CD14-positive monocyte (primary cell): ENCODE measurements at regions not wholly inside any gene's neighbourhood (a gene's known extent, or its start where the extent isn't known, plus 50 kb on each side); places are given as distances from the start of the nearest gene placed in this dataset.

Experiments used
- DNase-seq, 3 donors: peaks; one replicate each; pipeline ENCODE4 v3.0.0-alpha.2; 2011 to 2022
- H2AFZ ChIP-seq: 2 replicates; pipeline ENCODE4 v1.6.0; 2012; ENCODE audit warnings: mild to moderate bottlenecking, low read depth, low read length, inconsistent platforms; ENCODE audit not compliant: insufficient read depth, poor library complexity, severe bottlenecking
- H3K27ac ChIP-seq, 2 donors: 1 replicate in 1 of 2; 2 replicates in 1 of 2; pipeline ENCODE4 v1.5.1; 2012 to 2013; ENCODE audit warnings: low read length in 2 of 2, control low read depth in 1 of 2, inconsistent platforms in 1 of 2, low read depth in 1 of 2, mild to moderate bottlenecking in 1 of 2
- H3K27me3 ChIP-seq, 2 donors: one replicate each; pipeline versions ENCODE4 v1.6.0 to v1.6.1; 2011 to 2013; ENCODE audit warnings: low read length in 2 of 2; ENCODE audit not compliant: control insufficient read depth in 2 of 2, insufficient read depth in 2 of 2
- H3K36me3 ChIP-seq, 2 donors: replicated peaks in 1 of 2; 1 replicate in 1 of 2; 2 replicates in 1 of 2; pipeline versions ENCODE4 v1.5.1 to v1.6.1; 2012 to 2013; ENCODE audit warnings: low read length in 2 of 2, control low read depth in 1 of 2, inconsistent platforms in 1 of 2, mild to moderate bottlenecking in 1 of 2; ENCODE audit not compliant: insufficient read depth in 2 of 2, control insufficient read depth in 1 of 2
- H3K4me1 ChIP-seq, 2 donors: 1 replicate in 1 of 2; 2 replicates in 1 of 2; pipeline versions ENCODE4 v1.5.1 to v1.6.1; 2012 to 2013; ENCODE audit warnings: low read length in 2 of 2, control low read depth in 1 of 2, inconsistent platforms in 1 of 2, mild to moderate bottlenecking in 1 of 2, moderate library complexity in 1 of 2; ENCODE audit not compliant: insufficient read depth in 2 of 2, control insufficient read depth in 1 of 2
- H3K4me2 ChIP-seq: replicated peaks from 2 replicates; pipeline ENCODE3; 2012; ENCODE audit warnings: low read length, moderate library complexity, mild to moderate bottlenecking; ENCODE audit not compliant: poor library complexity, severe bottlenecking; ENCODE audit errors: extremely low read depth
- H3K4me3 ChIP-seq, 3 experiments: fragments of 200-600 bp in 1 of 3; sonication (generic) in 1 of 3; replicated peaks in 1 of 3; 1 replicate in 2 of 3; 2 replicates in 1 of 3; pipeline ENCODE4 v1.5.1; 2011 to 2013; ENCODE audit warnings: low read length in 3 of 3, mild to moderate bottlenecking in 3 of 3, control low read depth in 2 of 3, low read depth in 2 of 3, inconsistent platforms in 1 of 3, moderate library complexity in 1 of 3
- H3K79me2 ChIP-seq: 2 replicates; pipeline ENCODE4 v1.6.0; 2012; ENCODE audit warnings: mild to moderate bottlenecking, control low read depth, inconsistent platforms, low read length, moderate library complexity; ENCODE audit not compliant: insufficient read depth
- H3K9ac ChIP-seq: 2 replicates; pipeline ENCODE4 v1.6.0; 2017; ENCODE audit warnings: low read length, mild to moderate bottlenecking; ENCODE audit not compliant: insufficient read depth, poor library complexity, severe bottlenecking
- H3K9me3 ChIP-seq, 2 donors: replicated peaks in 1 of 2; 1 replicate in 1 of 2; 2 replicates in 1 of 2; pipeline versions ENCODE4 v1.5.1 to v1.6.1; 2012 to 2013; ENCODE audit warnings: low read length in 2 of 2, control low read depth in 1 of 2; ENCODE audit not compliant: control insufficient read depth in 1 of 2, insufficient read depth in 1 of 2
- H4K20me1 ChIP-seq: 2 replicates; pipeline ENCODE4 v1.6.0; 2012; ENCODE audit warnings: mild to moderate bottlenecking, low read length, control low read depth, moderate library complexity; ENCODE audit not compliant: insufficient read depth
- H3K27ac Mint-ChIP-seq, 7 donors: one replicate each; pipeline ENCODE4 v1.8.0; 2020; ENCODE audit warnings: mild to moderate bottlenecking in 7 of 7, mixed read lengths in 7 of 7, moderate library complexity in 6 of 7, inconsistent platforms in 2 of 7
- H3K27me3 Mint-ChIP-seq, 3 donors: one replicate each; pipeline ENCODE4 v1.8.0; 2021 to 2022; ENCODE audit warnings: low read depth in 3 of 3, mild to moderate bottlenecking in 3 of 3, mixed read lengths in 3 of 3, moderate library complexity in 3 of 3, inconsistent platforms in 1 of 3
- H3K36me3 Mint-ChIP-seq, 2 donors: one replicate each; pipeline ENCODE4 v1.8.0; 2020; ENCODE audit warnings: mixed read lengths in 2 of 2, inconsistent platforms in 1 of 2, mild to moderate bottlenecking in 1 of 2
- H3K4me1 Mint-ChIP-seq: one replicate; pipeline ENCODE4 v1.8.0; 2020; ENCODE audit warnings: mild to moderate bottlenecking, mixed read lengths
- H3K4me3 Mint-ChIP-seq, 2 donors: one replicate each; pipeline ENCODE4 v1.8.0; 2020; ENCODE audit warnings: mild to moderate bottlenecking in 2 of 2, mixed read lengths in 2 of 2, moderate library complexity in 1 of 2
- H3K9me3 Mint-ChIP-seq, 7 donors: one replicate each; pipeline ENCODE4 v1.8.0; 2020 to 2022; ENCODE audit warnings: mixed read lengths in 7 of 7, mild to moderate bottlenecking in 6 of 7, moderate library complexity in 6 of 7, inconsistent platforms in 2 of 7
- WGBS: methylation state at CpG from one replicate; pipeline ENCODE4 v1.1.5; 2013; ENCODE audit warnings: missing lambda C conversion rate; ENCODE audit not compliant: insufficient coverage; 5-methylcytosine and 5-hydroxymethylcytosine counted together
- intact Hi-C, 2 donors: fragments of 100-400 bp; cut with micrococcal nuclease; formaldehyde crosslinking; loops; one replicate each; pipeline versions ENCODE4 v1.15.0 to v1.15.1; 2023
- TF ChIP-seq, protein P1 (sequence below): fragments of 200-600 bp; IDR thresholded peaks from one replicate; pipeline ENCODE4 v1.8.0; 2022; ENCODE audit warnings: antibody characterized with exemption, mild to moderate bottlenecking

DNA sequence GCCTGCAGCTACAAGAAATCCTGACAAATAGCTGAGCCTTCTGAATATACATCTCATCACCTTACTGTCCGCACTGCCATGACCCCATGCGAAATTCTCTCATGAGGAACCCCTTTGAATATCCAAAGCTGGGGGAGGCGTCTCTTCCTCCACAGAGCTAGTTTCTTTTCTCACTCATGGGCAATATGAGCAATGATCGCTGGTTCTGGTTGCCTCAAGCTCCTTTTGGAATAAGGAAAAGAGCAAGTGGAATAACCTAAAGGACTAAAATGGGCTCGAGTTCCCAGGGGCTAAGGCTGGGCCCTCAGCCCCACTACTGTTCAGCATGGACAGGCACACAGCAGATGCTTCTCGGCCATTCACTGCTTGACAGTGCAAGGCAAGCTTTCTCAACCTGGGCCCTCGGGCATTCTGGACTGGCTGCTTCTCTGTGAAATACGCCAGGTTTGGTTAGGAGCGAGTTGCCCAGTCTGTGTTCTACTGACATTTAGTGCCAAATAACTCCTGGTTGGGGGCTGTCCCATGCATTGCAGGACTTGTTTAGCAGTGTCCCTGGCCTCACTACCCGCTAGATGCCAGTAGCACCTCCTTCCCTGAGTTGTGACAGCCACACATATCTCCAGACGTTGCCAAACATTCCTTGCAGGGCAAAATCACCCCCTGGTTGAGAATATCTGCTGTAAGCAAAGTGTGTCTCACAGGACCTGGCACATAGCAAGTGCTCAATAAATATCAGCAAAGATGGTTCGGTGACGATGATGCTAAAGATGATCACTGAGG, 156.8 kb downstream of the CEBPB start:
- peak overlapping the region; percentile 84 to 94 for H3K27ac ChIP-seq

DNA sequence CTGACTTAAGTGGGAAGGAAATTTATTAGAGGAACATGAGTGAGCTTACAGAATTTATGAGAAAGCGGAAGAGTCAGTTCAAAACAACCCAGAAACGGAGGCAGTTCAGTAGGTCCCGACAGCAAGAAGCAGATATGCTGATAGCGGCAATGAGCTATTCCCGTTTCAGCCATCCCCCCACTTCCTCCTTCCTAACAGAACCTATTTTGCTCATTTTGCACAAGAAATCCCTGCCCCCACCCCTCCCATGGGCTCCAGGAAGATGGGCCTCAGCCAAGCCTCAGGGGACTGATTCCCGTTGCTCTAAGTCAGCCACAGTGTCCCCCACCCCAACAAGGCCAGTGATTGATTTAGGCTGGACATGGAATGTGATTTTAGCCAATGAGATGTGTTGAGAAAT, 157.5 kb downstream of the CEBPB start:
- intact Hi-C loops, result loop anchor here (2.0 to 5.0 kb wide), 5 partner anchors 36 to 157 kb away; partner anchors contain the start of gene CEBPB (in 2 of the 2)
- no peak overlapping the region for H2AFZ ChIP-seq
- H3K36me3 Mint-ChIP-seq, result no peaks in the 10 kb centered on the region
- peak overlapping the region; percentile 43 for H3K9ac ChIP-seq
- H3K4me3 Mint-ChIP-seq, result peak overlapping the region; percentile 60 to 69
- WGBS, result 0% methylated on average over 4 of the region's 6 CpGs
- peaks cover 0 to 3% (median 1%) of the 10 kb centered on the region in 3 donors for H3K27me3 Mint-ChIP-seq
- no peaks in the 10 kb centered on the region for H3K27me3 ChIP-seq
- peaks cover 81% of the 10 kb centered on the region for H3K4me1 Mint-ChIP-seq
- peak overlapping the region; percentile 63 for H3K4me2 ChIP-seq
- TF ChIP-seq, protein P1, sequence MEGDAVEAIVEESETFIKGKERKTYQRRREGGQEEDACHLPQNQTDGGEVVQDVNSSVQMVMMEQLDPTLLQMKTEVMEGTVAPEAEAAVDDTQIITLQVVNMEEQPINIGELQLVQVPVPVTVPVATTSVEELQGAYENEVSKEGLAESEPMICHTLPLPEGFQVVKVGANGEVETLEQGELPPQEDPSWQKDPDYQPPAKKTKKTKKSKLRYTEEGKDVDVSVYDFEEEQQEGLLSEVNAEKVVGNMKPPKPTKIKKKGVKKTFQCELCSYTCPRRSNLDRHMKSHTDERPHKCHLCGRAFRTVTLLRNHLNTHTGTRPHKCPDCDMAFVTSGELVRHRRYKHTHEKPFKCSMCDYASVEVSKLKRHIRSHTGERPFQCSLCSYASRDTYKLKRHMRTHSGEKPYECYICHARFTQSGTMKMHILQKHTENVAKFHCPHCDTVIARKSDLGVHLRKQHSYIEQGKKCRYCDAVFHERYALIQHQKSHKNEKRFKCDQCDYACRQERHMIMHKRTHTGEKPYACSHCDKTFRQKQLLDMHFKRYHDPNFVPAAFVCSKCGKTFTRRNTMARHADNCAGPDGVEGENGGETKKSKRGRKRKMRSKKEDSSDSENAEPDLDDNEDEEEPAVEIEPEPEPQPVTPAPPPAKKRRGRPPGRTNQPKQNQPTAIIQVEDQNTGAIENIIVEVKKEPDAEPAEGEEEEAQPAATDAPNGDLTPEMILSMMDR, result no peak
- no peaks in the 10 kb centered on the region for H3K9me3 ChIP-seq
- peak; percentile 71 to 81 (median 79) for DNase-seq
- no peaks in the 10 kb centered on the region for H3K79me2 ChIP-seq
- peak overlapping the region; percentile 84 to 94 for H3K27ac ChIP-seq
- peaks cover 0 to 2% (median 0%) of the 10 kb centered on the region in 7 donors for H3K9me3 Mint-ChIP-seq
- H3K27ac Mint-ChIP-seq, result peak overlapping the region; percentile 97 to 99 (median 98)
- H4K20me1 ChIP-seq, result no peaks in the 10 kb centered on the region
- peaks cover 78 to 81% of the 10 kb centered on the region in 2 donors for H3K4me1 ChIP-seq
- no peaks in the 10 kb centered on the region for H3K36me3 ChIP-seq
- H3K4me3 ChIP-seq, result peak overlapping the region in 1 of 3 experiments; percentile 51

More for the DNA sequence above, 156.8 kb downstream of the CEBPB start:
- peaks cover 0 to 3% of the 10 kb centered on the region in 2 donors for H3K36me3 Mint-ChIP-seq
- no peaks in the 10 kb centered on the region for H3K9me3 ChIP-seq
- H3K4me2 ChIP-seq, result peak overlapping the region; percentile 63
- H3K27ac Mint-ChIP-seq, result peak overlapping the region; percentile 97 to 99 (median 98)
- H3K27me3 Mint-ChIP-seq, result peaks cover 0 to 4% (median 3%) of the 10 kb centered on the region in 3 donors
- peak overlapping the region in 1 of 3 experiments; percentile 51 for H3K4me3 ChIP-seq
- no peaks in the 10 kb centered on the region for H3K36me3 ChIP-seq
- 47% methylated on average over 10 of the region's 13 CpGs for WGBS
- peaks cover 81% of the 10 kb centered on the region for H3K4me1 Mint-ChIP-seq
- H3K79me2 ChIP-seq, result no peaks in the 10 kb centered on the region
- intact Hi-C loops, result loop anchor here (2.0 to 5.0 kb wide), 5 partner anchors 35 to 157 kb away; partner anchors contain the start of gene CEBPB (in 2 of the 2)
- DNase-seq, result no peak
- H3K4me1 ChIP-seq, result peaks cover 76 to 82% of the 10 kb centered on the region in 2 donors
- peaks cover 0 to 2% (median 0%) of the 10 kb centered on the region in 7 donors for H3K9me3 Mint-ChIP-seq
- H2AFZ ChIP-seq, result no peak overlapping the region
- no peaks in the 10 kb centered on the region for H3K27me3 ChIP-seq
- H3K4me3 Mint-ChIP-seq, result peak overlapping the region; percentile 60 to 84
- no peaks in the 10 kb centered on the region for H4K20me1 ChIP-seq
- TF ChIP-seq, protein P1, result peak; percentile 8
- peak overlapping the region; percentile 43 for H3K9ac ChIP-seq
